Rectal smooth muscle tissue (tissue), 1 donor: ENCODE measurements at regions not wholly inside any gene's neighbourhood (a gene's known extent, or its start where the extent isn't known, plus 50 kb on each side); places are given as distances from the start of the nearest gene placed in this dataset.

Experiments
- H3K27ac ChIP-seq: one replicate; pipeline ENCODE4 v1.7.0; 2013; ENCODE audit warnings: low read depth, low read length, inconsistent platforms
- H3K27me3 ChIP-seq: one replicate; pipeline ENCODE4 v1.7.0; 2013; ENCODE audit warnings: low read length; ENCODE audit not compliant: control insufficient read depth, insufficient read depth
- H3K36me3 ChIP-seq: one replicate; pipeline ENCODE4 v1.7.0; 2013; ENCODE audit warnings: low read length; ENCODE audit not compliant: control insufficient read depth, insufficient read depth
- H3K4me1 ChIP-seq: one replicate; pipeline ENCODE4 v1.7.0; 2013; ENCODE audit warnings: low read length; ENCODE audit not compliant: control insufficient read depth, insufficient read depth
- H3K4me3 ChIP-seq: one replicate; pipeline ENCODE4 v1.7.0; 2013; ENCODE audit warnings: low read length
- H3K9ac ChIP-seq: one replicate; pipeline ENCODE4 v1.7.0; 2013; ENCODE audit warnings: low read length

- Histone ChIP-seq H3K27ac (no peak overlapping the region), H3K4me3 (peak overlapping the region; percentile 26), H3K4me1 (no peaks in the 10 kb centered on the region), H3K9ac (no peak overlapping the region), H3K36me3 (no peaks in the 10 kb centered on the region), H3K27me3 (no peaks in the 10 kb centered on the region)
Measured at GRCh38 chr3:107263269-107264021, 113.8 kb upstream of the CCDC54 start.

GRCh38 chr3:107264888-107265287 is 112.4 kb upstream of the CCDC54 start:
- H3K36me3 ChIP-seq = no peaks in the 10 kb centered on the region
- H3K27me3 ChIP-seq = no peaks in the 10 kb centered on the region
- H3K9ac ChIP-seq = no peak overlapping the region
- no peaks in the 10 kb centered on the region for H3K4me1 ChIP-seq
- H3K4me3 ChIP-seq = no peak overlapping the region
- H3K27ac ChIP-seq = no peak overlapping the region

GRCh38 chr3:107265526-107265925 is 111.7 kb upstream of the CCDC54 start:
- Histone ChIP-seq H3K36me3 (no peaks in the 10 kb centered on the region), H3K27me3 (no peaks in the 10 kb centered on the region), H3K27ac (no peak overlapping the region), H3K4me1 (no peaks in the 10 kb centered on the region), H3K4me3 (no peak overlapping the region), H3K9ac (no peak overlapping the region)

- H3K36me3 ChIP-seq = no peaks in the 10 kb centered on the region
- H3K9ac ChIP-seq = no peak overlapping the region
- no peak overlapping the region for H3K4me3 ChIP-seq
- H3K4me1 ChIP-seq = no peaks in the 10 kb centered on the region
- H3K27me3 ChIP-seq = no peaks in the 10 kb centered on the region
- no peak overlapping the region for H3K27ac ChIP-seq
Measured at GRCh38 chr3:107268469-107268868, 108.8 kb upstream of the CCDC54 start.

GRCh38 chr3:107269136-107269535 is 108.1 kb upstream of the CCDC54 start:
- no peaks in the 10 kb centered on the region for H3K4me1 ChIP-seq
- H3K4me3 ChIP-seq = no peak overlapping the region
- no peaks in the 10 kb centered on the region for H3K27me3 ChIP-seq
- no peak overlapping the region for H3K27ac ChIP-seq
- H3K9ac ChIP-seq = no peak overlapping the region
- no peaks in the 10 kb centered on the region for H3K36me3 ChIP-seq

GRCh38 chr3:107271787-107272387 is 105.4 kb upstream of the CCDC54 start:
- no peaks in the 10 kb centered on the region for H3K36me3 ChIP-seq
- H3K9ac ChIP-seq = no peak overlapping the region
- no peaks in the 10 kb centered on the region for H3K4me1 ChIP-seq
- H3K27ac ChIP-seq = no peak overlapping the region
- H3K27me3 ChIP-seq = no peaks in the 10 kb centered on the region
- H3K4me3 ChIP-seq = no peak overlapping the region

- Histone ChIP-seq H3K27me3 (no peaks in the 10 kb centered on the region), H3K36me3 (no peaks in the 10 kb centered on the region), H3K9ac (no peak overlapping the region), H3K4me3 (no peak overlapping the region), H3K27ac (no peak overlapping the region), H3K4me1 (no peaks in the 10 kb centered on the region)
Measured at GRCh38 chr3:107272471-107272870, 104.8 kb upstream of the CCDC54 start.

- Histone ChIP-seq H3K36me3 (no peaks in the 10 kb centered on the region), H3K4me1 (no peaks in the 10 kb centered on the region), H3K27me3 (no peaks in the 10 kb centered on the region), H3K4me3 (no peak overlapping the region), H3K9ac (no peak overlapping the region), H3K27ac (no peak overlapping the region)
Measured at GRCh38 chr3:107272885-107273284, 104.4 kb upstream of the CCDC54 start.

GRCh38 chr3:107273771-107274170 is 103.5 kb upstream of the CCDC54 start:
- no peak overlapping the region for H3K9ac ChIP-seq
- H3K27me3 ChIP-seq = no peaks in the 10 kb centered on the region
- no peaks in the 10 kb centered on the region for H3K4me1 ChIP-seq
- H3K4me3 ChIP-seq = no peak overlapping the region
- H3K27ac ChIP-seq = no peak overlapping the region
- no peaks in the 10 kb centered on the region for H3K36me3 ChIP-seq

GRCh38 chr3:107275511-107275910 is 101.7 kb upstream of the CCDC54 start:
- Histone ChIP-seq H3K36me3 (no peaks in the 10 kb centered on the region), H3K27me3 (no peaks in the 10 kb centered on the region), H3K4me3 (no peak overlapping the region), H3K9ac (no peak overlapping the region), H3K4me1 (no peaks in the 10 kb centered on the region), H3K27ac (no peak overlapping the region)

GRCh38 chr3:107283948-107284347 is 93.3 kb upstream of the CCDC54 start:
- Histone ChIP-seq H3K27ac (no peak overlapping the region), H3K4me3 (no peak overlapping the region), H3K9ac (no peak overlapping the region), H3K36me3 (no peaks in the 10 kb centered on the region), H3K4me1 (no peaks in the 10 kb centered on the region), H3K27me3 (no peaks in the 10 kb centered on the region)

- H3K27ac ChIP-seq = no peak overlapping the region
- H3K4me1 ChIP-seq = no peaks in the 10 kb centered on the region
- H3K27me3 ChIP-seq = no peaks in the 10 kb centered on the region
- H3K9ac ChIP-seq = no peak overlapping the region
- H3K4me3 ChIP-seq = no peak overlapping the region
- no peaks in the 10 kb centered on the region for H3K36me3 ChIP-seq
Measured at GRCh38 chr3:107284612-107285011, 92.6 kb upstream of the CCDC54 start.

- no peaks in the 10 kb centered on the region for H3K4me1 ChIP-seq
- no peak overlapping the region for H3K9ac ChIP-seq
- no peak overlapping the region for H3K4me3 ChIP-seq
- no peak overlapping the region for H3K27ac ChIP-seq
- H3K36me3 ChIP-seq = no peaks in the 10 kb centered on the region
- H3K27me3 ChIP-seq = no peaks in the 10 kb centered on the region
Measured at GRCh38 chr3:107285197-107285596, 92.0 kb upstream of the CCDC54 start.
